Naive thymus-derived CD4-positive, alpha-beta T cell (primary cell): ENCODE measurements at regions not wholly inside any gene's neighbourhood (a gene's known extent, or its start where the extent isn't known, plus 50 kb on each side); places are given as distances from the start of the nearest gene placed in this dataset.
"Not testable (repeated sequence)": the region's sequence is repeated elsewhere in the genome, so short reads cannot be mapped to it uniquely, and the experiment has no call there.

Experiments used
- ATAC-seq: fragments of 150-1000 bp; cut with Tn5 transposase; 2 replicates; pipeline ENCODE4 v1.10.0; 2021; ENCODE audit warnings: mild to moderate bottlenecking, moderate library complexity
- CTCF ChIA-PET: fragments of 350-600 bp; sonication (Branson Sonifier 250); formaldehyde crosslinking; loops from one replicate; lab custom pipeline; 2021; ENCODE audit warnings: antibody characterized with exemption; lab: Charles Lee
- POLR2A ChIA-PET: fragments of 350-600 bp; sonication (Branson Sonifier 250); formaldehyde crosslinking; loops from one replicate; lab custom pipeline; 2021; ENCODE audit warnings: antibody characterized with exemption, inconsistent platforms; lab: Charles Lee
- DNase-seq, 9 donors: peaks; one replicate each; pipeline versions ENCODE4 v3.0.0 to v3.0.0-alpha.2; 2020 to 2022; ENCODE audit warnings: mixed read lengths in 1 of 9
- H3K27ac ChIP-seq: one replicate; pipeline ENCODE4 v1.7.0; 2013; ENCODE audit warnings: mild to moderate bottlenecking, low read depth, low read length, moderate library complexity
- H3K27me3 ChIP-seq, 2 donors: one replicate each; pipeline ENCODE4 v1.7.0; 2013; ENCODE audit warnings: low read length in 2 of 2, mild to moderate bottlenecking in 2 of 2, moderate library complexity in 2 of 2; ENCODE audit not compliant: control insufficient read depth in 2 of 2, insufficient read depth in 2 of 2
- H3K36me3 ChIP-seq, 3 experiments: 1 replicate in 2 of 3; 2 replicates in 1 of 3; pipeline ENCODE4 v1.7.0; 2013; ENCODE audit warnings: low read length in 3 of 3, mild to moderate bottlenecking in 3 of 3, moderate library complexity in 1 of 3; ENCODE audit not compliant: insufficient read depth in 3 of 3, control insufficient read depth in 2 of 3
- H3K4me1 ChIP-seq, 2 donors: one replicate each; pipeline ENCODE4 v1.7.0; 2013; ENCODE audit warnings: low read length in 2 of 2, mild to moderate bottlenecking in 2 of 2, moderate library complexity in 1 of 2; ENCODE audit not compliant: control insufficient read depth in 2 of 2, insufficient read depth in 2 of 2
- H3K4me3 ChIP-seq: 2 replicates; pipeline ENCODE4 v1.7.0; 2013; ENCODE audit warnings: mild to moderate bottlenecking, low read length
- H3K9me3 ChIP-seq, 3 experiments: 1 replicate in 2 of 3; 2 replicates in 1 of 3; pipeline ENCODE4 v1.7.0; 2013; ENCODE audit warnings: low read length in 3 of 3; ENCODE audit not compliant: control insufficient read depth in 2 of 3
- H3K27ac Mint-ChIP-seq, 9 donors: one replicate each; pipeline ENCODE4 v1.8.0; 2020 to 2022; ENCODE audit warnings: mixed read lengths in 9 of 9, mild to moderate bottlenecking in 8 of 9, moderate library complexity in 5 of 9, inconsistent platforms in 2 of 9
- H3K27me3 Mint-ChIP-seq, 5 donors: one replicate each; pipeline ENCODE4 v1.8.0; 2021 to 2022; ENCODE audit warnings: mixed read lengths in 5 of 5, mild to moderate bottlenecking in 1 of 5
- H3K36me3 Mint-ChIP-seq, 5 donors: one replicate each; pipeline ENCODE4 v1.8.0; 2020 to 2022; ENCODE audit warnings: mixed read lengths in 5 of 5, mild to moderate bottlenecking in 3 of 5, inconsistent platforms in 1 of 5
- H3K4me1 Mint-ChIP-seq, 7 donors: one replicate each; pipeline ENCODE4 v1.8.0; 2020 to 2022; ENCODE audit warnings: mixed read lengths in 7 of 7, mild to moderate bottlenecking in 3 of 7, inconsistent platforms in 1 of 7
- H3K4me3 Mint-ChIP-seq, 10 donors: one replicate each; pipeline ENCODE4 v1.8.0; 2020 to 2022; ENCODE audit warnings: mild to moderate bottlenecking in 10 of 10, mixed read lengths in 10 of 10, moderate library complexity in 6 of 10, inconsistent platforms in 2 of 10
- H3K9me3 Mint-ChIP-seq, 11 donors: one replicate each; pipeline ENCODE4 v1.8.0; 2020 to 2022; ENCODE audit warnings: mixed read lengths in 11 of 11, mild to moderate bottlenecking in 4 of 11, inconsistent platforms in 1 of 11, moderate library complexity in 1 of 11
- intact Hi-C, 2 donors: fragments of 100-400 bp; cut with micrococcal nuclease; formaldehyde crosslinking; loops; one replicate each; pipeline ENCODE4 v1.15.1; 2023

- H3K27me3 Mint-ChIP-seq, H3K9me3 ChIP-seq, H3K9me3 Mint-ChIP-seq, H3K4me1 ChIP-seq, H3K27ac ChIP-seq, DNase-seq, H3K27me3 ChIP-seq, H3K36me3 Mint-ChIP-seq, H3K36me3 ChIP-seq, intact Hi-C loops, POLR2A ChIA-PET, ATAC-seq, CTCF ChIA-PET: not testable (repeated sequence)
- H3K27ac Mint-ChIP-seq: peak overlapping the region in 1 of 9 donors; percentile 46
- H3K4me3 ChIP-seq: peak overlapping the region; percentile 57
- H3K4me1 Mint-ChIP-seq: peaks cover 0 to 12% (median 11%) of the 10 kb centered on the region in 7 donors
- H3K4me3 Mint-ChIP-seq: peak overlapping the region; percentile 81 to 99 (median 96)
Measured at GRCh38 chr9:39463696-39464095, 108.2 kb downstream of the SPATA31A1 start.

- Histone ChIP-seq H3K4me3 (peak overlapping the region; percentile 57), H3K27ac (peak overlapping the region; percentile 29)
- intact Hi-C loops, H3K27me3 Mint-ChIP-seq, H3K9me3 ChIP-seq, H3K27me3 ChIP-seq, H3K9me3 Mint-ChIP-seq, H3K4me1 ChIP-seq, H3K36me3 ChIP-seq, H3K36me3 Mint-ChIP-seq, POLR2A ChIA-PET, CTCF ChIA-PET: not testable (repeated sequence)
- H3K27ac Mint-ChIP-seq: peak overlapping the region; percentile 67 to 95 (median 88)
- ATAC-seq: peak; percentile 96
- H3K4me3 Mint-ChIP-seq: peak overlapping the region; percentile 81 to 99 (median 96)
- peaks cover 0 to 12% (median 11%) of the 10 kb centered on the region in 7 donors for H3K4me1 Mint-ChIP-seq
- DNase-seq: peak; percentile 42 to 70 (median 67)
Measured at GRCh38 chr9:39464122-39464777, 108.8 kb downstream of the SPATA31A1 start.

- H3K27me3 Mint-ChIP-seq, H3K4me3 Mint-ChIP-seq, POLR2A ChIA-PET, H3K4me1 Mint-ChIP-seq, CTCF ChIA-PET, H3K9me3 Mint-ChIP-seq, H3K9me3 ChIP-seq, H3K4me3 ChIP-seq, intact Hi-C loops, H3K27me3 ChIP-seq, H3K36me3 ChIP-seq, H3K27ac Mint-ChIP-seq, DNase-seq, H3K4me1 ChIP-seq, H3K27ac ChIP-seq, H3K36me3 Mint-ChIP-seq, ATAC-seq: not testable (repeated sequence)
Measured at GRCh38 chr9:39474499-39474898, 119.0 kb downstream of the SPATA31A1 start.

- H3K36me3 Mint-ChIP-seq, POLR2A ChIA-PET, DNase-seq, CTCF ChIA-PET, H3K4me3 Mint-ChIP-seq, H3K9me3 Mint-ChIP-seq, H3K27me3 ChIP-seq, H3K9me3 ChIP-seq, H3K27ac Mint-ChIP-seq, H3K4me1 ChIP-seq, H3K4me1 Mint-ChIP-seq, H3K36me3 ChIP-seq, H3K27ac ChIP-seq, H3K4me3 ChIP-seq, ATAC-seq, H3K27me3 Mint-ChIP-seq, intact Hi-C loops: not testable (repeated sequence)
Measured at GRCh38 chr9:39483073-39483472, 127.6 kb downstream of the SPATA31A1 start.

- H3K36me3 ChIP-seq, H3K27ac Mint-ChIP-seq, H3K4me3 Mint-ChIP-seq, H3K4me1 Mint-ChIP-seq, H3K27me3 ChIP-seq, H3K9me3 ChIP-seq, POLR2A ChIA-PET, H3K27ac ChIP-seq, H3K4me3 ChIP-seq, CTCF ChIA-PET, H3K9me3 Mint-ChIP-seq, DNase-seq, H3K36me3 Mint-ChIP-seq, H3K27me3 Mint-ChIP-seq, intact Hi-C loops, H3K4me1 ChIP-seq: not testable (repeated sequence)
- peak; percentile 49 for ATAC-seq
Measured at GRCh38 chr9:39483880-39484279, 128.4 kb downstream of the SPATA31A1 start.

- POLR2A ChIA-PET, intact Hi-C loops, DNase-seq, CTCF ChIA-PET, H3K4me1 Mint-ChIP-seq, H3K36me3 Mint-ChIP-seq, H3K27me3 Mint-ChIP-seq, H3K27ac Mint-ChIP-seq, H3K36me3 ChIP-seq, H3K27ac ChIP-seq, H3K4me3 ChIP-seq, H3K4me1 ChIP-seq, H3K27me3 ChIP-seq, H3K9me3 Mint-ChIP-seq, H3K9me3 ChIP-seq: not testable (repeated sequence)
- peak; percentile 41 for ATAC-seq
- H3K4me3 Mint-ChIP-seq: peak overlapping the region in 1 of 10 donors; percentile 8
Measured at GRCh38 chr9:39484292-39484691, 128.8 kb downstream of the SPATA31A1 start.

GRCh38 chr9:39487477-39487876 is 132.0 kb downstream of the SPATA31A1 start:
- H3K4me3 ChIP-seq, H3K9me3 Mint-ChIP-seq, CTCF ChIA-PET, POLR2A ChIA-PET, DNase-seq, H3K36me3 Mint-ChIP-seq, H3K9me3 ChIP-seq, H3K4me3 Mint-ChIP-seq, H3K27me3 Mint-ChIP-seq, H3K4me1 ChIP-seq, H3K4me1 Mint-ChIP-seq, intact Hi-C loops, H3K27ac ChIP-seq, H3K27me3 ChIP-seq, H3K36me3 ChIP-seq, ATAC-seq, H3K27ac Mint-ChIP-seq: not testable (repeated sequence)
